ENCODE measurements at regions not wholly inside any gene's neighbourhood (a gene's known extent, or its start where the extent isn't known, plus 50 kb on each side); places are given as distances from the start of the nearest gene placed in this dataset.

DNA sequence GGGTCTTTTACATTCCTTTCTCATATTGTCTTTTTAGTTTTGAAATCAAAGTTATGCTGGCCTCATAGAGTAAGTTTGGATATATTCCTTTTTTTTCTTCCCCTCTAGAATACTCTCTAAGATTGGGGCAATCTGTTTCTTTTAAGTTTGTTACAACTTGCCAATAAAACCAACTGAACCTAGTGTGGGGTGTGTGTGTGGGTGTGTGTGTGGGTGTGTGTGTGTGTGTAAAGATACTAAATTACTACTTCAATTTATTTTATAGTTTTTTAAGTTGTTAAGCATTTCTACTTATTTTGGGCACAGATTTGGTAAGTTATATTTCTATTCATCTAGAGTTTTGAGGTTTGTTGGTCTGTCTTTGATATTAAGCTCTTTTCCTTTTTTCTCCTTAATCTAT is 198.2 kb upstream of the TMC3 start:
- TF ChIP-seq POLR2AphosphoS5 (IDR thresholded peaks at IDR 0.05; ENCODE audit: borderline replicate concordance, low read depth, low read length) (no peak), EZH2 (IDR thresholded peaks at IDR 0.05) (no peak)

Measured in SK-N-MC (cell line).